Stomach (tissue), 8 donors: ENCODE measurements at regions not wholly inside any gene's neighbourhood (a gene's known extent, or its start where the extent isn't known, plus 50 kb on each side); places are given as distances from the start of the nearest gene placed in this dataset.
A peak's percentile ranks its signal among the peaks of the same experiment; 100 is the strongest.

Experiments
- DNase-seq, 2 donors: peaks; one replicate each; pipeline versions ENCODE4 v3.0.0 to v3.0.0-alpha.2; 2013 to 2019
- H3K27ac ChIP-seq, 5 donors: fragments of 200-600 bp in 4 of 5; sonication (generic) in 4 of 5; one replicate each; pipeline ENCODE4 v1.5.1; 2013 to 2019; ENCODE audit warnings: mild to moderate bottlenecking in 1 of 5, moderate library complexity in 1 of 5
- H3K27me3 ChIP-seq, 3 donors: fragments of 200-600 bp; sonication (generic); one replicate each; pipeline ENCODE4 v1.5.1; 2017 to 2019; ENCODE audit warnings: mixed run types in 1 of 3
- H3K36me3 ChIP-seq, 4 donors: fragments of 200-600 bp; sonication (generic); 1 replicate in 3 of 4; 2 replicates in 1 of 4; pipeline ENCODE4 v1.5.1; 2016 to 2019
- H3K4me1 ChIP-seq, 4 donors: fragments of 200-600 bp; sonication (generic); one replicate each; pipeline ENCODE4 v1.5.1; 2016 to 2019
- H3K4me3 ChIP-seq, 4 donors: fragments of 200-600 bp; sonication (generic) in 3 of 4; one replicate each; pipeline ENCODE4 v1.5.1; 2016 to 2019; ENCODE audit warnings: mild to moderate bottlenecking in 1 of 4
- H3K9me3 ChIP-seq, 4 donors: fragments of 200-600 bp; sonication (generic); one replicate each; pipeline ENCODE4 v1.5.1; 2016 to 2019
- CTCF ChIP-seq, 7 experiments: fragments of 450-650 bp in 4 of 7; fragments of 200-600 bp in 3 of 7; sonication (generic) in 3 of 7; IDR thresholded peaks; one replicate each; pipeline ENCODE4 v1.5.1; 2016 to 2019; ENCODE audit warnings: antibody characterized with exemption in 7 of 7, control low read depth in 2 of 7, mild to moderate bottlenecking in 1 of 7
- EP300 ChIP-seq: sonication (generic); formaldehyde crosslinking; IDR thresholded peaks from one replicate; pipeline ENCODE4 v1.6.1; 2017; ENCODE audit warnings: antibody characterized with exemption
- POLR2A ChIP-seq, 4 donors: fragments of 450-650 bp; IDR thresholded peaks; one replicate each; pipeline ENCODE4 v1.6.1; 2016; ENCODE audit warnings: antibody characterized with exemption in 4 of 4, control low read depth in 2 of 4, mild to moderate bottlenecking in 1 of 4, moderate library complexity in 1 of 4
- POLR2AphosphoS5 ChIP-seq, 3 donors: sonication (generic); formaldehyde crosslinking; IDR thresholded peaks; one replicate each; pipeline ENCODE4 v1.6.1; 2016; ENCODE audit warnings: antibody characterized with exemption in 3 of 3
- WGBS, 5 donors: extraction: QIAGEN DNeasy Blood & Tissue Kit in 3 of 5; methylation state at CpG; one replicate each; pipeline versions ENCODE4 v1.1.5 to v1.1.7; 2013 to 2018; 5-methylcytosine and 5-hydroxymethylcytosine counted together
- intact Hi-C: fragments of 100-400 bp; cut with DNase I; formaldehyde crosslinking; loops from one replicate; pipeline ENCODE4 v1.15.1; 2023; ENCODE audit warnings: low total_unique reads
- donor health status: healthy with polysubstance abuse.
- donor health status: Bipolar disorder and iron deficiency.
- donor health status: healthy.

GRCh38 chr2:11071939-11072338 lies 83.3 kb upstream of the SLC66A3 start:
- H3K27ac ChIP-seq = no peak overlapping the region

DNA sequence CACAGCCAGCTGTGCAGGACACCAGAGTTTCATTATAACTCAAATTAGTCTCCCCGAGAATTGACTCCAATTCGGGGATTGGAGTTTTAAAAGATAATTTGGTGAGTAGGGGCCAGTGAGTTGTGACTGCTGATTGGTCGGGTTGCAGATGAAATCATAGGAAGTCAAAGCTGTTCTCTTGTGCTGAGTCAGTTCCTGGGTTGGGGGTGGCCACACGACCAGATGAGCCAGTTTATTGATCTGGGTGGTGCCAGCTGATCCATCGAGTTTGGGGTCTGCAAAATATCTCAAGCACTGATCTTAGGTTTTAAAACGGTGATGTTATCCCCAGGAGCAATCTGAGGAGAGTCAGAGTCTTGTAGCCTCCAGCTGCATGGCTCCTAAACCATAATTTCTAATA lies 82.7 kb upstream of the SLC66A3 start:
- H3K27me3 ChIP-seq = peaks cover 0 to 24% (median 0%) of the 10 kb centered on the region in 3 donors
- no peak overlapping the region for H3K27ac ChIP-seq
- no peaks in the 10 kb centered on the region for H3K36me3 ChIP-seq
- H3K4me3 ChIP-seq = no peak overlapping the region
- intact Hi-C loops = no loop called here
- H3K4me1 ChIP-seq = peaks cover 0 to 12% (median 0%) of the 10 kb centered on the region in 4 donors
- TF ChIP-seq CTCF (IDR thresholded peaks at IDR 0.05) = no peak
- no peak for TF ChIP-seq EP300
- no peak for TF ChIP-seq POLR2A (IDR thresholded peaks at IDR 0.05)
- TF ChIP-seq POLR2AphosphoS5 (IDR thresholded peaks at IDR 0.05) = no peak
- H3K9me3 ChIP-seq = no peaks in the 10 kb centered on the region
- DNase-seq = no peak
- 64 to 74% (median 67%) methylated on average over 6 of the region's 6 CpGs for WGBS, 5 donors

More at GRCh38 chr2:11071939-11072338, 83.3 kb upstream of the SLC66A3 start:
- Histone ChIP-seq H3K27me3 (peaks cover 0 to 30% (median 0%) of the 10 kb centered on the region in 3 donors), H3K9me3 (no peaks in the 10 kb centered on the region), H3K4me3 (no peak overlapping the region), H3K4me1 (peaks cover 0 to 12% (median 0%) of the 10 kb centered on the region in 4 donors), H3K36me3 (no peaks in the 10 kb centered on the region)
- no peak for DNase-seq
- 85 to 94% (median 89%) methylated on average over 2 of the region's 2 CpGs for WGBS, 5 donors
- intact Hi-C loops = no loop called here
- TF ChIP-seq EP300 (no peak), CTCF (IDR thresholded peaks at IDR 0.05) (no peak)

DNA sequence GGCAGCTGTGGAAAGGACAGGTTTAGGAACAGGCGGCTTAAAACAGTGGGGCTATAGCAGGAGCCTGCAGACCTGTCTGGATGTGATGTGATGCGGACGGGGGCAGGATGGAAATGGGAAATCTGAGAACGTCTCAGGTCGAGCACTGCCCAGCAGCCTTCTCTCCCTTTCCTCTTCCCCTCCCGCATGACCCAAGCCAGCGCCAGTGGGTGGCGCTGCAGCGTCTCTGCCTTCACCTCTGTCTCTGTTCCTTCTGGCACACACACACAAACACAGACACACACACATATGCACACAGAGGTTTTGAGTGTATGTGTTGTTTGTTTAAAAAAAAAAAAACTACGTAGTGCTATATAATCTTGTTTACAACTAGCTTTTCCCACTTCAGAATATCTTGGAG lies 82.0 kb upstream of the SLC66A3 start:
- Histone ChIP-seq H3K27ac (no peak overlapping the region), H3K36me3 (no peaks in the 10 kb centered on the region), H3K27me3 (peaks cover 0 to 22% (median 0%) of the 10 kb centered on the region in 3 donors), H3K4me3 (no peak overlapping the region), H3K9me3 (no peaks in the 10 kb centered on the region), H3K4me1 (peaks cover 0 to 12% (median 0%) of the 10 kb centered on the region in 4 donors)
- peak in 3 of 7 experiments; percentile 11 to 18 (median 16) for TF ChIP-seq CTCF (IDR thresholded peaks at IDR 0.05)
- TF ChIP-seq POLR2AphosphoS5 (IDR thresholded peaks at IDR 0.05) = no peak
- TF ChIP-seq EP300 = no peak
- whole genome bisulfite sequencing, 5 donors = 14 to 29% (median 16%) methylated on average over 8 to 10 of the region's 10 CpGs
- DNase-seq = peak; percentile 42 to 71
- intact Hi-C loops = no loop called here

GRCh38 chr2:11073776-11074175 lies 81.5 kb upstream of the SLC66A3 start:
- Histone ChIP-seq H3K27me3 (peaks cover 0 to 18% (median 0%) of the 10 kb centered on the region in 3 donors), H3K4me3 (no peak overlapping the region), H3K36me3 (no peaks in the 10 kb centered on the region), H3K27ac (no peak overlapping the region), H3K4me1 (peaks cover 0 to 12% (median 0%) of the 10 kb centered on the region in 4 donors), H3K9me3 (no peaks in the 10 kb centered on the region)
- intact Hi-C loops = no loop called here
- 53 to 71% (median 67%) methylated on average over 7 of the region's 7 CpGs for WGBS, 5 donors
- TF ChIP-seq EP300 = no peak
- no peak for TF ChIP-seq CTCF (IDR thresholded peaks at IDR 0.05)
- no peak for TF ChIP-seq POLR2AphosphoS5 (IDR thresholded peaks at IDR 0.05)
- no peak for DNase-seq
